GM23248 (cell line): ENCODE measurements at regions not wholly inside any gene's neighbourhood (a gene's known extent, or its start where the extent isn't known, plus 50 kb on each side); places are given as distances from the start of the nearest gene placed in this dataset.

Experiments used
- EZH2 ChIP-seq: fragments of 200-600 bp; sonication (generic); IDR thresholded peaks from 2 replicates; pipeline ENCODE4 v1.6.1; 2018; ENCODE audit warnings: antibody characterized with exemption, mild to moderate bottlenecking; ENCODE audit not compliant: insufficient read depth, poor library complexity, severe bottlenecking
- EZH2phosphoT487 ChIP-seq: fragments of 200-600 bp; sonication (generic); IDR thresholded peaks from 2 replicates; pipeline ENCODE4 v1.6.1; 2018; ENCODE audit warnings: antibody characterized with exemption, moderate library complexity, mild to moderate bottlenecking, low read depth; ENCODE audit not compliant: insufficient read depth

GRCh38 chr22:27181537-27181936 is 524.1 kb downstream of the MIAT start:
- no peak for TF ChIP-seq EZH2phosphoT487
- no peak for TF ChIP-seq EZH2
